ENCODE measurements at regions not wholly inside any gene's neighbourhood (a gene's known extent, or its start where the extent isn't known, plus 50 kb on each side); places are given as distances from the start of the nearest gene placed in this dataset.

GRCh38 chr6:67165606-67166005 lies 1458.6 kb upstream of the EYS start:
- 78% methylated on average over 1 of the region's 1 CpG; no CpG with 5 or more reads in 1 of the 2 experiments for WGBS, 2 experiments (ENCODE audit: extremely low coverage in 1 of 2, insufficient coverage in 1 of 2, insufficient read length in 1 of 2, insufficient replicate concordance in 2 of 2, low coverage in 1 of 2, low lambda C conversion rate in 2 of 2, missing lambda C conversion rate in 1 of 2)
- no peaks in the 10 kb centered on the region for H3K79me2 ChIP-seq (ENCODE audit: control insufficient read depth in 1 of 2, insufficient read depth in 2 of 2, low read length in 2 of 2)
- CTCF ChIA-PET (ENCODE audit: partially characterized antibody), result no interaction called here

More at GRCh38 chr6:67165606-67166005, 1458.6 kb upstream of the EYS start:
- Histone ChIP-seq H2BK15ac (ENCODE audit: low read length) (no peak overlapping the region), H3K4me3 (ENCODE audit: extremely low read depth in 1 of 4, insufficient read depth in 2 of 4, low read depth in 3 of 4, low read length in 4 of 4) (no peak overlapping the region), H2BK20ac (ENCODE audit: low read length) (no peak overlapping the region), H2BK12ac (ENCODE audit: low read depth, low read length) (no peak overlapping the region), H3K56ac (replicated peaks; ENCODE audit: insufficient read length, low read depth, low read length) (no peak overlapping the region), H3K18ac (ENCODE audit: extremely low read depth, low read length) (no peak overlapping the region), H3K9ac (replicated peaks in 1 of 4; ENCODE audit: extremely low read depth in 1 of 4, low read depth in 3 of 4, low read length in 3 of 4) (no peak overlapping the region), H3K14ac (ENCODE audit: insufficient read length) (no peak overlapping the region), H3K4me1 (replicated peaks in 1 of 4; ENCODE audit: control insufficient read depth in 3 of 4, insufficient read depth in 4 of 4, low read length in 3 of 4) (no peaks in the 10 kb centered on the region), H3K4ac (replicated peaks; ENCODE audit: insufficient read length, low read depth, low read length) (no peak overlapping the region), H4K5ac (ENCODE audit: insufficient read length, low read depth, low read length) (no peak overlapping the region), H3K79me1 (ENCODE audit: low read depth, low read length) (no peaks in the 10 kb centered on the region), H3K4me2 (ENCODE audit: insufficient read depth in 1 of 2, low read depth in 2 of 2, low read length in 2 of 2) (no peak overlapping the region), H4K91ac (replicated peaks; ENCODE audit: insufficient read length, low read length) (no peak overlapping the region), H2BK120ac (replicated peaks; ENCODE audit: low read depth, low read length) (no peak overlapping the region), H3K23ac (ENCODE audit: insufficient read length) (no peak overlapping the region), H3K27ac (ENCODE audit: low read depth, low read length) (no peak overlapping the region), H3K9me3 (ENCODE audit: insufficient read depth in 2 of 2, low read depth in 1 of 2, low read length in 1 of 2) (peaks cover 7 to 14% of the 10 kb centered on the region in 2 experiments; a peak in 3 of 4 replicates), H3K23me2 (ENCODE audit: low read depth, low read length) (no peaks in the 10 kb centered on the region), H3K27me3 (replicated peaks in 1 of 4; ENCODE audit: control insufficient read depth in 3 of 4, extremely low read depth in 1 of 4, insufficient read depth in 3 of 4, low read length in 3 of 4) (no peaks in the 10 kb centered on the region), H2AFZ (ENCODE audit: low read length) (no peak overlapping the region), H2BK5ac (ENCODE audit: low read depth, low read length) (no peak overlapping the region), H2AK5ac (ENCODE audit: low read depth, low read length) (no peak overlapping the region), H3K36me3 (ENCODE audit: control insufficient read depth in 2 of 4, insufficient read depth in 4 of 4, low read length in 3 of 4) (no peaks in the 10 kb centered on the region), H4K20me1 (replicated peaks in 1 of 2; ENCODE audit: control insufficient read depth in 1 of 2, insufficient read depth in 2 of 2, low read length in 2 of 2) (no peaks in the 10 kb centered on the region), H4K8ac (ENCODE audit: extremely low read depth, insufficient read depth, low read length) (no peak overlapping the region)
- TF ChIP-seq JUN (IDR thresholded peaks at IDR 0.05; ENCODE audit: low read depth, low read length) (no peak), SP2 (IDR thresholded peaks at IDR 0.05; ENCODE audit: low read length) (no peak), POU5F1 (IDR thresholded peaks at IDR 0.05; ENCODE audit: low read depth, low read length) (no peak), TAF1 (IDR thresholded peaks at IDR 0.05; ENCODE audit: low read depth, low read length) (no peak), NANOG (IDR thresholded peaks at IDR 0.05; ENCODE audit: insufficient read depth, low read depth, low read length, poor library complexity, severe bottlenecking) (no peak), PHF8 (conservative IDR thresholded peaks at IDR 0.05; ENCODE audit: low read depth, low read length) (no peak), POLR2A (IDR thresholded peaks at IDR 0.05; ENCODE audit: control extremely low read depth in 1 of 2, low read depth in 2 of 2, low read length in 2 of 2) (no peak), TBP (IDR thresholded peaks at IDR 0.05; ENCODE audit: low read depth, low read length) (no peak), ZNF274 (IDR thresholded peaks at IDR 0.05; ENCODE audit: borderline replicate concordance, extremely low read depth, low read length) (no peak), BRCA1 (IDR thresholded peaks at IDR 0.05; ENCODE audit: low read depth, low read length) (no peak), TAF7 (optimal IDR thresholded peaks at IDR 0.05; ENCODE audit: borderline replicate concordance, low read depth, low read length) (no peak), CTBP2 (IDR thresholded peaks at IDR 0.05; ENCODE audit: borderline replicate concordance, insufficient read depth, insufficient read length, low read length) (no peak), POLR2AphosphoS5 (IDR thresholded peaks at IDR 0.05; ENCODE audit: low read depth, low read length) (no peak)
- no peak for FAIRE-seq
- POLR2A ChIA-PET (ENCODE audit: partially characterized antibody), result no interaction called here
- no peak for DNase-seq (ENCODE audit: low read depth in 1 of 2, low spot score in 2 of 2)

All from H1 (cell line).